Fibroblast of mammary gland (primary cell): ENCODE measurements at regions not wholly inside any gene's neighbourhood (a gene's known extent, or its start where the extent isn't known, plus 50 kb on each side); places are given as distances from the start of the nearest gene placed in this dataset.

Experiments
- DNase-seq: peaks from one replicate; pipeline ENCODE4 v3.0.0-alpha.2; 2010; ENCODE audit warnings: low read depth
- H3K4me3 ChIP-seq: 2 replicates; pipeline ENCODE4 v1.5.1; 2011; ENCODE audit warnings: low read depth, mild to moderate bottlenecking, low read length, moderate library complexity; ENCODE audit not compliant: control insufficient read depth
- TF ChIP-seq, protein P1 (sequence below): conservative IDR thresholded peaks from 2 replicates; pipeline ENCODE4 v1.5.1; 2011; ENCODE audit warnings: low read depth, low read length, inconsistent platforms; ENCODE audit not compliant: control insufficient read depth, insufficient read depth

DNA sequence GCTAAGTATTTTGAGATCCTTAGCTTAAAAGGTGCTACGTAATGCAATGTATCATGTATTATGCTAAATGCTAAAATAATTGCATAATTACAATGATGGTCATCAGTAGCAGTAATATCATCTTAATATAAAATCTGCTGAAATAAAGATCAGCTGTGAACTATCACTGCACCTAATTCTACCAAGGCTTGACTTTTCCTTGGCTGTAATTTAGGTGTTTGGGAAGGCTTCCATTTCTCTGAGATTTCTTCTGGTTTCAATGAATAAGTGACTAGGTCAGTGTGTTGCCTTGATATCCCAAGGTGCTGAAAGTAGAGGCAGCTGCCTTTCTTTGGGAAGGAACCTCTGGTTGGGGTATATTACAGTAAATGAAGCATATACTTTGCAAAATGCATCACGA lies 376.1 kb downstream of the STK39 start:
- no peak for DNase-seq
- TF ChIP-seq, protein P1, sequence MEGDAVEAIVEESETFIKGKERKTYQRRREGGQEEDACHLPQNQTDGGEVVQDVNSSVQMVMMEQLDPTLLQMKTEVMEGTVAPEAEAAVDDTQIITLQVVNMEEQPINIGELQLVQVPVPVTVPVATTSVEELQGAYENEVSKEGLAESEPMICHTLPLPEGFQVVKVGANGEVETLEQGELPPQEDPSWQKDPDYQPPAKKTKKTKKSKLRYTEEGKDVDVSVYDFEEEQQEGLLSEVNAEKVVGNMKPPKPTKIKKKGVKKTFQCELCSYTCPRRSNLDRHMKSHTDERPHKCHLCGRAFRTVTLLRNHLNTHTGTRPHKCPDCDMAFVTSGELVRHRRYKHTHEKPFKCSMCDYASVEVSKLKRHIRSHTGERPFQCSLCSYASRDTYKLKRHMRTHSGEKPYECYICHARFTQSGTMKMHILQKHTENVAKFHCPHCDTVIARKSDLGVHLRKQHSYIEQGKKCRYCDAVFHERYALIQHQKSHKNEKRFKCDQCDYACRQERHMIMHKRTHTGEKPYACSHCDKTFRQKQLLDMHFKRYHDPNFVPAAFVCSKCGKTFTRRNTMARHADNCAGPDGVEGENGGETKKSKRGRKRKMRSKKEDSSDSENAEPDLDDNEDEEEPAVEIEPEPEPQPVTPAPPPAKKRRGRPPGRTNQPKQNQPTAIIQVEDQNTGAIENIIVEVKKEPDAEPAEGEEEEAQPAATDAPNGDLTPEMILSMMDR: no peak
- H3K4me3 ChIP-seq: no peak overlapping the region

- no peak overlapping the region for H3K4me3 ChIP-seq
- TF ChIP-seq, protein P1: no peak
- DNase-seq: no peak
Measured at GRCh38 chr2:167869200-167869599, 378.2 kb downstream of the STK39 start.

DNA sequence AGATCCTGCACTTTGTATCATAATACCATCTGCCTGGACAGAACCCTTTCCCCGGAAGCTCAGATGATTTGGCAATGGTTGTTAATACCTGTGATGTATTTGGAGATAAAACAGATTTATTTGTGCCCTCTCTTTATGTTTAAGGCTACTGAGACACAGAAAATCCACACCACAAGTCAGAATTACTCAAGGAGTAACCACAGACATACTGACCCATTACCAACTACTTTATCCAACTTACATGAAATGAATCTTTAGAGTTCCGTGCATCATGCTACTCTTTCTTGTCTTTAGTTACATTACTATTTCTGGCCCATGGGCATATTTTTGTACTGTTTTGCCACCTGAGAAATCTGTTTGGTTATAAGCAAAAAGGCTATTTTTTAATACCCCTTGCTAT lies 384.0 kb downstream of the STK39 start:
- no peak overlapping the region for H3K4me3 ChIP-seq
- no peak for DNase-seq
- TF ChIP-seq, protein P1: no peak

GRCh38 chr2:167862782-167863181 lies 384.6 kb downstream of the STK39 start:
- peak; percentile 52 for DNase-seq
- TF ChIP-seq, protein P1: no peak
- no peak overlapping the region for H3K4me3 ChIP-seq

GRCh38 chr2:167862296-167862695 lies 385.1 kb downstream of the STK39 start:
- DNase-seq: no peak
- TF ChIP-seq, protein P1: no peak

GRCh38 chr2:167861574-167862193 lies 385.7 kb downstream of the STK39 start:
- H3K4me3 ChIP-seq: no peak overlapping the region
- TF ChIP-seq, protein P1: no peak
- DNase-seq: no peak

More at GRCh38 chr2:167862296-167862695, 385.1 kb downstream of the STK39 start:
- H3K4me3 ChIP-seq: no peak overlapping the region

GRCh38 chr2:167860082-167860481 lies 387.3 kb downstream of the STK39 start:
- DNase-seq: no peak
- H3K4me3 ChIP-seq: no peak overlapping the region
- TF ChIP-seq, protein P1: no peak
